Smooth muscle cell (in vitro differentiated cells): ENCODE measurements at regions not wholly inside any gene's neighbourhood (a gene's known extent, or its start where the extent isn't known, plus 50 kb on each side); places are given as distances from the start of the nearest gene placed in this dataset.

ENCODE experiments used
- DNase-seq: peaks from one replicate; lab custom pipeline; 2025; ENCODE audit not compliant: unreplicated experiment; lab: John Stamatoyannopoulos, UW
- H2AFZ ChIP-seq: fragments of 200-600 bp; sonication (generic); 2 replicates; pipeline ENCODE4 v1.6.0; 2016; ENCODE audit warnings: antibody characterized with exemption, low read depth, mild to moderate bottlenecking
- H3F3A ChIP-seq: fragments of 200-600 bp; sonication (generic); 2 replicates; pipeline ENCODE4 v1.6.0; 2017; ENCODE audit warnings: antibody characterized with exemption, low read depth
- H3K27ac ChIP-seq: fragments of 200-600 bp; sonication (generic); 2 replicates; pipeline ENCODE4 v1.5.1; 2016; ENCODE audit warnings: low read depth, mild to moderate bottlenecking
- H3K27me3 ChIP-seq: fragments of 200-600 bp; sonication (generic); 2 replicates; pipeline ENCODE4 v1.6.1; 2016; ENCODE audit warnings: low read depth, mild to moderate bottlenecking
- H3K36me3 ChIP-seq: fragments of 200-600 bp; sonication (generic); 2 replicates; pipeline ENCODE4 v1.5.1; 2016; ENCODE audit warnings: low read depth
- H3K4me1 ChIP-seq: fragments of 200-600 bp; sonication (generic); 2 replicates; pipeline ENCODE4 v1.5.1; 2016; ENCODE audit warnings: low read depth
- H3K4me2 ChIP-seq: fragments of 200-600 bp; sonication (generic); 2 replicates; pipeline ENCODE4 v1.6.0; 2016; ENCODE audit warnings: mild to moderate bottlenecking
- H3K4me3 ChIP-seq: fragments of 200-600 bp; sonication (generic); 2 replicates; pipeline ENCODE4 v1.5.1; 2016; ENCODE audit warnings: mild to moderate bottlenecking
- H3K79me2 ChIP-seq: fragments of 200-600 bp; sonication (generic); 2 replicates; pipeline ENCODE4 v1.6.0; 2016; ENCODE audit warnings: low read depth, mild to moderate bottlenecking
- H3K9ac ChIP-seq: fragments of 200-600 bp; sonication (generic); 2 replicates; pipeline ENCODE4 v1.6.0; 2016; ENCODE audit warnings: low read depth
- H3K9me3 ChIP-seq: fragments of 200-600 bp; sonication (generic); replicated peaks from 2 replicates; pipeline ENCODE4 v1.5.1; 2016; ENCODE audit warnings: low read depth
- H4K20me1 ChIP-seq: fragments of 200-600 bp; sonication (generic); 2 replicates; pipeline ENCODE4 v1.6.0; 2016; ENCODE audit warnings: low read depth
- whole genome bisulfite sequencing: methylation state at CpG from one replicate; pipeline ENCODE4 v1.1.7; 2016; ENCODE audit warnings: low lambda C conversion rate; 5-methylcytosine and 5-hydroxymethylcytosine counted together
- TF ChIP-seq, protein P1 (sequence below): fragments of 200-600 bp; sonication (generic); IDR thresholded peaks from 2 replicates; pipeline ENCODE4 v1.5.1; 2017; ENCODE audit warnings: borderline replicate concordance, mild to moderate bottlenecking, antibody characterized with exemption; ENCODE audit not compliant: insufficient read depth, poor library complexity, severe bottlenecking

DNA sequence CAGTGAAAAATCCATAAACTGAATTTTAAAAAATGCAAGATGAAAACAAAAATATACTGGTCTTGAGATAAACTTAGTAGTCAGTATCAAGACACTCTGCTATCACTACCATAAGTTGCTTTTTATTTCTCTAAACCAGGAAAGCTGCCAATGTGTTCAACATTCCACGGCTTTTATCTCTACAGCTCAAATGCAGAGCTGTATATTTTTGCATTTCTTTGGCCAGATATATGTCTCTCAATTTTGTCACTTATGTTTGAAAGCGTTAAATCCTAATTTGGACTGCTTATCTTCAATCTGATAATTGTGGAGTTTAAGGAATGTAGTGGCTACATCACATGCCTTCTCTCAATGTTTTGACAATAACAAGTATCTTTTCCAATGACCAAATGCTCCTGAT, 609.5 kb downstream of the EPHA4 start:
- 31% methylated on average over 2 of the region's 2 CpGs for WGBS
- TF ChIP-seq, protein P1, sequence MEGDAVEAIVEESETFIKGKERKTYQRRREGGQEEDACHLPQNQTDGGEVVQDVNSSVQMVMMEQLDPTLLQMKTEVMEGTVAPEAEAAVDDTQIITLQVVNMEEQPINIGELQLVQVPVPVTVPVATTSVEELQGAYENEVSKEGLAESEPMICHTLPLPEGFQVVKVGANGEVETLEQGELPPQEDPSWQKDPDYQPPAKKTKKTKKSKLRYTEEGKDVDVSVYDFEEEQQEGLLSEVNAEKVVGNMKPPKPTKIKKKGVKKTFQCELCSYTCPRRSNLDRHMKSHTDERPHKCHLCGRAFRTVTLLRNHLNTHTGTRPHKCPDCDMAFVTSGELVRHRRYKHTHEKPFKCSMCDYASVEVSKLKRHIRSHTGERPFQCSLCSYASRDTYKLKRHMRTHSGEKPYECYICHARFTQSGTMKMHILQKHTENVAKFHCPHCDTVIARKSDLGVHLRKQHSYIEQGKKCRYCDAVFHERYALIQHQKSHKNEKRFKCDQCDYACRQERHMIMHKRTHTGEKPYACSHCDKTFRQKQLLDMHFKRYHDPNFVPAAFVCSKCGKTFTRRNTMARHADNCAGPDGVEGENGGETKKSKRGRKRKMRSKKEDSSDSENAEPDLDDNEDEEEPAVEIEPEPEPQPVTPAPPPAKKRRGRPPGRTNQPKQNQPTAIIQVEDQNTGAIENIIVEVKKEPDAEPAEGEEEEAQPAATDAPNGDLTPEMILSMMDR, result no peak
- DNase-seq, result no peak

DNA sequence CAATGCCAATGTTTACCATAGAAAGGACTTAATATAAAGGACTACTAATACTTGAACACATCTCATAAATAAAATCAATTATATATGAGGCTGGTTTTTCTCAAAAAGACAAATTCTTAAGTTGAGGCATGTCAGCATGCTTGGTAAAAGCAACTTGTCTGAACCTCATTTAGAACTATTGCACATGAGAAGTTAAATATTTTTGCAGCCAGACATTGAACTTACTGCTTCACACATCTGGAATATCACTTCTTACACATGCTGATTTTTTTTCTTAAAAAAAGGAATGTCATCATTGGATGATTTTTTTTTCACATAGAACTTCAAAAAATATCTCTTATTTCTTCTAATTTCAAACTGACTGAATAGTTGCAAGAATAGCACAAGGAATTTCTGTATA, 609.0 kb downstream of the EPHA4 start:
- Histone ChIP-seq H3K9ac (no peak overlapping the region), H4K20me1 (no peaks in the 10 kb centered on the region), H2AFZ (no peak overlapping the region), H3K79me2 (no peaks in the 10 kb centered on the region), H3K4me1 (no peaks in the 10 kb centered on the region), H3F3A (no peaks in the 10 kb centered on the region), H3K27ac (no peak overlapping the region), H3K4me3 (no peak overlapping the region), H3K36me3 (no peaks in the 10 kb centered on the region), H3K4me2 (no peak overlapping the region), H3K27me3 (no peaks in the 10 kb centered on the region), H3K9me3 (no peaks in the 10 kb centered on the region)
- no peak for DNase-seq
- TF ChIP-seq, protein P1, result no peak

More for the DNA sequence above, 609.5 kb downstream of the EPHA4 start:
- Histone ChIP-seq H3K4me3 (no peak overlapping the region), H2AFZ (no peak overlapping the region), H3K27me3 (no peaks in the 10 kb centered on the region), H3F3A (no peaks in the 10 kb centered on the region), H3K4me1 (no peaks in the 10 kb centered on the region), H3K27ac (no peak overlapping the region), H3K4me2 (no peak overlapping the region), H4K20me1 (no peaks in the 10 kb centered on the region), H3K36me3 (no peaks in the 10 kb centered on the region), H3K79me2 (no peaks in the 10 kb centered on the region), H3K9ac (no peak overlapping the region), H3K9me3 (no peaks in the 10 kb centered on the region)

DNA sequence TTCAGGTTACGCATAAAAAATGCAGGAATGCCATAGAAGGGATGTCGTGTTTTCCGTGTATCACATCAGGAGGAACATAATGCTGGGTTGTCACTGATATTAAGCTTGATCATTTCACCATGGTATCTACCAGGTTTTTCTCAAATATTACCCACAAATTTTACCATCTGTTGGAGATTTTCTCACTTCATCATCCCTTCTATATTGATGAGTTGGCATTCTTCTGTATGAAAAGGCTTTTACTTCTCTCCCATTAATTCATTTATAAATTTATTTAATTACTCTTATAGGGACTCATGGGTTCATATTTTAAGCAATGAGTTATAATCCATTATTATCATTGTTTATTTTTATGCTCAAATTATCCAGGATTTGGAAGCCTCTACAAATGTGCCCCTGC, 608.2 kb downstream of the EPHA4 start:
- no peaks in the 10 kb centered on the region for H3K9me3 ChIP-seq
- TF ChIP-seq, protein P1, result no peak

DNA sequence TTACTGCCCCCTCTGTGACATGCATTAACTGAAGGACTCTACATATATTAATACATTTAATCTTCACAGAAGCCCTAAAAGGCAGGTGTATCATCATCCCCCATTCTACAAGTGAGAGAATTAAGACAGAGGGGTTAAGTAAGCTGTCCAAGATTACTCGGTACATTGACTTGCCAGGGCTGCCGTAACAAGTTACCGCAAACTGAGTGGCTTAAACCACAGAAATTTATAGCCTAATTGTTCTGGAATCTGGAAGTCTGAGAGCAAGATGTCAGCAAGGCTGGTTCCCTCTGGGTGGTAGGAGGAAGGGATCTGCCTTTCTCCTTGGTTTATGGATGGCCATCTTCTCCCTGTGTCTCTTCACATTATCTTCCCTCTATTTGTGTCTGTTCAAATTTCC, 605.5 kb downstream of the EPHA4 start:
- TF ChIP-seq, protein P1, result no peak
- no peaks in the 10 kb centered on the region for H3K9me3 ChIP-seq
- H3K79me2 ChIP-seq, result no peaks in the 10 kb centered on the region
- H3K9ac ChIP-seq, result no peak overlapping the region
- no peaks in the 10 kb centered on the region for H4K20me1 ChIP-seq
- H3K27me3 ChIP-seq, result no peaks in the 10 kb centered on the region
- no peak for DNase-seq
- H3K27ac ChIP-seq, result no peak overlapping the region
- no peak overlapping the region for H2AFZ ChIP-seq
- no peaks in the 10 kb centered on the region for H3K4me1 ChIP-seq
- WGBS, result 5% methylated on average over 3 of the region's 3 CpGs
- no peak overlapping the region for H3K4me2 ChIP-seq
- H3F3A ChIP-seq, result no peaks in the 10 kb centered on the region
- H3K36me3 ChIP-seq, result no peaks in the 10 kb centered on the region
- no peak overlapping the region for H3K4me3 ChIP-seq

More for the DNA sequence above, 608.2 kb downstream of the EPHA4 start:
- Histone ChIP-seq H3K4me2 (no peak overlapping the region), H4K20me1 (no peaks in the 10 kb centered on the region), H3K36me3 (no peaks in the 10 kb centered on the region), H3K4me1 (no peaks in the 10 kb centered on the region), H3F3A (no peaks in the 10 kb centered on the region), H2AFZ (no peak overlapping the region), H3K4me3 (no peak overlapping the region), H3K9ac (no peak overlapping the region), H3K27me3 (no peaks in the 10 kb centered on the region), H3K27ac (no peak overlapping the region), H3K79me2 (no peaks in the 10 kb centered on the region)
- DNase-seq, result no peak
- WGBS, result 88% methylated on average over 3 of the region's 3 CpGs
